ENCODE measurements at regions not wholly inside any gene's neighbourhood (a gene's known extent, or its start where the extent isn't known, plus 50 kb on each side); places are given as distances from the start of the nearest gene placed in this dataset.
"Not testable (repeated sequence)": the region's sequence is repeated elsewhere in the genome, so short reads cannot be mapped to it uniquely, and the experiment has no call there.

DNA sequence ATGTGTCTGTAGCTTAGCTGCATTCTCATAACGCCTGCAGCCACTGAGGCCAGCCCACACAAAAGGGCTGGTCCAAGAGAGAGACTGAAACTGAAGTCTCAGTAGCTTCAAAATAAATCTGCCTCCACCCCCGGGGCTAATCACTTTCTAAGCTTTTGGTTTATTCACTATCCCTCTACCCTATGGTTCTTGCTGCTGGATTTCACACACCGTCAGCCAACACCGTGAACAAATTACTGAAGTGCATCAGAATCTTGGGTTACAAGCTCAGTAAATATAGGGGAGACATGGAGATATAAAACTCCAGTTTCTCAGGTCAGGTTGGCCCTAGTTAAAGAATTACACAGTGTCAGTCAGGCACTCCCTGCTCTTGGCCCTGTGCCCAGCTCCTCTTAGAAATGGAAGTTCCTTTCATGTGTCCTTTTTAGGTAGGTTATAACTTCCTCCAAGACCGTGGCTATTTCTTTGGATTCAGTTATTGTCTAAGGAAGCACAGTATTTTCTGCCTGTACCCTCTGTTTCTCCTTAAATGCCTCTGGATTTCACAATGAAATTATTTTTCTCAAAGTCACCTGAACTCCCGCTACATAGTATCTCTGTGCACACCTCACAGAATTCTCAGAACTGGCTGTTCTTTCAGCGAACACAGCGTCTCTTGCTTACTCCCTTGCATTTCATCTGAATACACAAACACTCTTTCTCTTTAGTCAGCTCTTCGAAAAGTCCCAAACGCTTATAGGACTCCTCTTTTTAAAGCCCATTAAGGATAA lies 112.5 kb downstream of the FAM174A start:
- no peaks in the 10 kb centered on the region for H3K36me3 Mint-ChIP-seq (ENCODE audit: low read depth)
- no peak overlapping the region for H3K27ac Mint-ChIP-seq (ENCODE audit: unreplicated experiment)
- no peak overlapping the region for H3K4me3 Mint-ChIP-seq
- no peaks in the 10 kb centered on the region for H3K9me3 Mint-ChIP-seq
- TF ChIP-seq, protein P1, sequence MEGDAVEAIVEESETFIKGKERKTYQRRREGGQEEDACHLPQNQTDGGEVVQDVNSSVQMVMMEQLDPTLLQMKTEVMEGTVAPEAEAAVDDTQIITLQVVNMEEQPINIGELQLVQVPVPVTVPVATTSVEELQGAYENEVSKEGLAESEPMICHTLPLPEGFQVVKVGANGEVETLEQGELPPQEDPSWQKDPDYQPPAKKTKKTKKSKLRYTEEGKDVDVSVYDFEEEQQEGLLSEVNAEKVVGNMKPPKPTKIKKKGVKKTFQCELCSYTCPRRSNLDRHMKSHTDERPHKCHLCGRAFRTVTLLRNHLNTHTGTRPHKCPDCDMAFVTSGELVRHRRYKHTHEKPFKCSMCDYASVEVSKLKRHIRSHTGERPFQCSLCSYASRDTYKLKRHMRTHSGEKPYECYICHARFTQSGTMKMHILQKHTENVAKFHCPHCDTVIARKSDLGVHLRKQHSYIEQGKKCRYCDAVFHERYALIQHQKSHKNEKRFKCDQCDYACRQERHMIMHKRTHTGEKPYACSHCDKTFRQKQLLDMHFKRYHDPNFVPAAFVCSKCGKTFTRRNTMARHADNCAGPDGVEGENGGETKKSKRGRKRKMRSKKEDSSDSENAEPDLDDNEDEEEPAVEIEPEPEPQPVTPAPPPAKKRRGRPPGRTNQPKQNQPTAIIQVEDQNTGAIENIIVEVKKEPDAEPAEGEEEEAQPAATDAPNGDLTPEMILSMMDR (conservative IDR thresholded peaks at IDR 0.05), result no peak
- H3K4me1 Mint-ChIP-seq, result peaks cover 14% of the 10 kb centered on the region
- H3K27me3 Mint-ChIP-seq (ENCODE audit: low read depth), result no peaks in the 10 kb centered on the region
- no peak for DNase-seq (ENCODE audit: low read depth, low spot score)

DNA sequence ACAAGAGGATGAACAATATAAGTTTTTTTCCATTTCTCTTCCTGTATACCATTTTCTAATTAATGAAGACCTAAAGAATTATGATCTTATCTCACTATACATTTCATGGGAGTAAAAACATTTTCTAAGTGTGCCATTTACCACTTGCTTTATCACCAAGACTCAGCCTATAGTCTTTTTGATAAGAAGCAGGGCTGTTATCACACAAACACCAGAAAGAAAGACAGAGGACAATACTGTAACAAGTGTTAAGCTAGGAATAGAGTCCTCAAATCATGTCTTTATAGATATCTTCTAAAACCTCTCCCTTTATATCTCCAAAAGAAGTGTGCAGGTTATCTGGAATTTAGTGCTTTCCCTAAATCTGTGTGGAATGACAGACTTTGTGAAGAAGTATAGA lies 119.7 kb downstream of the FAM174A start:
- no peaks in the 10 kb centered on the region for H3K27me3 Mint-ChIP-seq (ENCODE audit: low read depth)
- no peak overlapping the region for H3K27ac Mint-ChIP-seq (ENCODE audit: unreplicated experiment)
- no peak for DNase-seq (ENCODE audit: low read depth, low spot score)
- TF ChIP-seq, protein P1 (conservative IDR thresholded peaks at IDR 0.05), result no peak
- H3K4me1 Mint-ChIP-seq, result no peaks in the 10 kb centered on the region
- H3K4me3 Mint-ChIP-seq, result no peak overlapping the region
- H3K9me3 Mint-ChIP-seq, result peaks cover 3% of the 10 kb centered on the region
- no peaks in the 10 kb centered on the region for H3K36me3 Mint-ChIP-seq (ENCODE audit: low read depth)

DNA sequence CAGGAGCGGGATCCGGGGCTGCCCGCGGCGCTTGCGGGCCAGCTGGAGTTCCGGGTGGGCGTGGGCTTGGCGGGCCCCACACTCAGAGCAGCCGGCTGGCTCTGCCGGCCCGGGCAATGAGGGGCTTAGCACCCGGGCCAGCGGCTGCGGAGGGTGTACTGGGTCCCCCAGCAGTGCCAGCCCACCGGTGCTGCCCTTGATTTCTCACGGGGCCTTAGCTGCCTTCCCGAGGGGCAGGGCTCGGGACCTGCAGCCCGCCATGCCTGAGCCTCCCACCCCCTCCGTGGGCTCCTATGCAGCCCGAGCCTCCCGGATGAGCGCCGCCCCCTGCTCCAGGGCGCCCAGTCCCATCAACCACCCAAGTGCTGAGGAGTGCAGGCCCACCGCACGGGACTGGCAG lies 121.6 kb downstream of the FAM174A start:
- H3K27ac Mint-ChIP-seq (ENCODE audit: unreplicated experiment); H3K4me3 Mint-ChIP-seq; H3K36me3 Mint-ChIP-seq (ENCODE audit: low read depth); DNase-seq (ENCODE audit: low read depth, low spot score); H3K9me3 Mint-ChIP-seq; H3K4me1 Mint-ChIP-seq; H3K27me3 Mint-ChIP-seq (ENCODE audit: low read depth): not testable (repeated sequence)

DNA sequence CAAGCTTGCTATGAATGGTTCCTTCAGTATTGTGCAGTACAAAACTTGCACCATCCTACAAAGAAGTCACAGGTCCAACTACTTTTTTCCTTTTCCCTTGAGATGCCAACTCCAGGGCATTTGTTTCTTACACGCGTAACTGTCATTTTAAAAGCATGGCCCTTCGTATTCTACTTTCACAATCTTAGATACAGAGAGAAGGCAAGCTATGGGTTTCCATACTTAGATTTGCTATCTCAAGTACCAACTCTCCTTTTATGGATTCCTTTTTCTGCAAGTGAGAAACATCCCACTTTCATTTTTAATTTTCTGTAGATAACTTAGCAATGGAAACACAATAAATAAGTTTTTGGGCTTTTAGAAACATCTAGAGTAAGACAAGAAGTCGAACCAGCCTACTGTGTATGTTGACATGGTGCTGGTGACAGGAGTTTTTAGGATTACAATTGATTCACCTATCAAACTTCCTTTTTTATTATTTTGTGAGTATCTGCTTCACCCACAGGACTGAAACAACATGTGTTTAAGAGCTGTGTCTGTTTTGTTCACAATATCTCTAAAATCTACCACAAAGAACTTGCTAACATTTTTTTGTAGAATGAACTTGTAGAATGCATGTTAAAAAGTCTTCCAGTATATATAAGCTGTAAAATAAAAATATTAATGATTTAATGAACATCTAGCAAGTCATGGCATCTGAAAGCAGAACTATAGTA lies 124.1 kb downstream of the FAM174A start:
- H3K27ac Mint-ChIP-seq (ENCODE audit: unreplicated experiment), result no peak overlapping the region
- no peaks in the 10 kb centered on the region for H3K4me1 Mint-ChIP-seq
- H3K36me3 Mint-ChIP-seq (ENCODE audit: low read depth), result no peaks in the 10 kb centered on the region
- H3K4me3 Mint-ChIP-seq, result no peak overlapping the region
- TF ChIP-seq, protein P1 (conservative IDR thresholded peaks at IDR 0.05), result no peak
- H3K9me3 Mint-ChIP-seq, result peaks cover 3% of the 10 kb centered on the region
- no peaks in the 10 kb centered on the region for H3K27me3 Mint-ChIP-seq (ENCODE audit: low read depth)
- DNase-seq (ENCODE audit: low read depth, low spot score), result no peak

DNA sequence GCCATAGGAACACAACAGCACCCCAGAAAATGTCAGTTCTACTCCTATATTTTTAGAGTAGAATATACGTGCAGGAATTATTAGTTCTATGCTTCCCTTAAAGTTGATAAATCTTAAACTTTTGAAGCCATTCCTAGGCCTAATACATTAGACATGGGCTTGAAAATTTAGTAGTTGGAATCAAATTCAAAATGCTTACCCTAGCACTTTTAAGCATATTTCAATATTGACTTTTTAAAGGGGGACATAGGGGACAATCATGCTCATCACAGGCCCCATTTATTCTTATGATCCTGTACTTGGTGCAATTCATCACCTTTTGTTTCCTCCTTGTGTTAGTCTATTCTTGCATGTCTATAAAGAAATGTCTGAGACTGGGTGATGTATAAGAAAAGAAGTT lies 129.0 kb downstream of the FAM174A start:
- TF ChIP-seq, protein P1 (conservative IDR thresholded peaks at IDR 0.05), result no peak
- Mint-ChIP-seq H3K4me1 (peaks cover 5% of the 10 kb centered on the region), H3K9me3 (no peaks in the 10 kb centered on the region), H3K27me3 (ENCODE audit: low read depth) (no peaks in the 10 kb centered on the region), H3K27ac (ENCODE audit: unreplicated experiment) (no peak overlapping the region), H3K4me3 (no peak overlapping the region), H3K36me3 (ENCODE audit: low read depth) (no peaks in the 10 kb centered on the region)
- DNase-seq (ENCODE audit: low read depth, low spot score), result no peak

DNA sequence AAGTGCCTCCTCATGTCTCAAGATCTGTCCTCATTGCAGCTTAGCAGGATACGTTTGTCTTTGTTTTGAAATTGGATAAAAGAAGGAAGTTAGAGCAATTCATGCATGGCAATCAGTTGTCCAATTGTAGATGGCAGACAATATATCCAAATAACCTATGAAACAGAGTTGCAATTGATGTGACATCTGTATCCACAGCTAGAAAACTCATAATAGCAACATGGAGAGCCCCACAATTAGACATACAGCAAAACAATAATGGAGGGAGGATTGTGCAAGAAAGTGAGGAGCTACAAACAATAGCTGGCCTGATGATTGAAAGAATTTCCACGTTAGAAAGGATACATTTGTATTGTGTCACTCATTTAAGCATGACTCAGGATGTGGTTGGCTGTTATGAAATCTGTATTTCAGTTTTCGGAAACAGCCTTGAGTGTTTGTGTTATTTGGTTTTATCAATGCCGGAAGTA lies 132.0 kb downstream of the FAM174A start:
- TF ChIP-seq, protein P1 (conservative IDR thresholded peaks at IDR 0.05), result no peak
- H3K36me3 Mint-ChIP-seq (ENCODE audit: low read depth), result no peaks in the 10 kb centered on the region
- no peak overlapping the region for H3K27ac Mint-ChIP-seq (ENCODE audit: unreplicated experiment)
- H3K27me3 Mint-ChIP-seq (ENCODE audit: low read depth), result no peaks in the 10 kb centered on the region
- DNase-seq (ENCODE audit: low read depth, low spot score), result no peak
- H3K9me3 Mint-ChIP-seq, result no peaks in the 10 kb centered on the region
- H3K4me1 Mint-ChIP-seq, result peaks cover 5% of the 10 kb centered on the region
- no peak overlapping the region for H3K4me3 Mint-ChIP-seq
